Cardiac muscle cell (in vitro differentiated cells and primary cell): ENCODE measurements at regions not wholly inside any gene's neighbourhood (a gene's known extent, or its start where the extent isn't known, plus 50 kb on each side); places are given as distances from the start of the nearest gene placed in this dataset.
A peak's percentile ranks its signal among the peaks of the same experiment; 100 is the strongest.

ENCODE experiments used
- DNase-seq, 2 donors: peaks; one replicate each; pipeline versions ENCODE4 v3.0.0 to v3.0.0-alpha.2; 2010 to 2017; ENCODE audit warnings: low read depth in 1 of 2, low spot score in 1 of 2
- H3K27ac ChIP-seq: fragments of 200-600 bp; sonication (generic); 2 replicates; pipeline ENCODE4 v1.5.1; 2016
- H3K27me3 ChIP-seq: fragments of 200-600 bp; sonication (generic); 2 replicates; pipeline ENCODE4 v1.6.0; 2016; ENCODE audit warnings: control low read depth
- H3K36me3 ChIP-seq: fragments of 200-600 bp; sonication (generic); 2 replicates; pipeline ENCODE4 v1.5.1; 2016; ENCODE audit warnings: control low read depth
- H3K4me1 ChIP-seq: fragments of 200-600 bp; sonication (generic); 2 replicates; pipeline ENCODE4 v1.8.1; 2017; ENCODE audit warnings: low read depth, mild to moderate bottlenecking, mixed run types
- H3K4me3 ChIP-seq: fragments of 200-600 bp; sonication (generic); 2 replicates; pipeline ENCODE4 v1.5.1; 2016; ENCODE audit warnings: mild to moderate bottlenecking
- H3K9me3 ChIP-seq: fragments of 200-600 bp; sonication (generic); 2 replicates; pipeline ENCODE4 v1.5.1; 2017; ENCODE audit warnings: low read depth, mild to moderate bottlenecking, control low read depth
- CTCF ChIP-seq: IDR thresholded peaks from 2 replicates; pipeline ENCODE4 v1.5.1; 2012; ENCODE audit warnings: low read depth, mild to moderate bottlenecking, low read length

GRCh38 chr16:86372193-86372592, 138.1 kb upstream of the FOXF1 start:
- no peak for DNase-seq
- no peaks in the 10 kb centered on the region for H3K9me3 ChIP-seq
- H3K36me3 ChIP-seq: no peaks in the 10 kb centered on the region
- no peak overlapping the region for H3K4me3 ChIP-seq
- no peak overlapping the region for H3K27ac ChIP-seq
- TF ChIP-seq CTCF: no peak
- H3K27me3 ChIP-seq: no peaks in the 10 kb centered on the region
- peaks cover 5% of the 10 kb centered on the region for H3K4me1 ChIP-seq

DNA sequence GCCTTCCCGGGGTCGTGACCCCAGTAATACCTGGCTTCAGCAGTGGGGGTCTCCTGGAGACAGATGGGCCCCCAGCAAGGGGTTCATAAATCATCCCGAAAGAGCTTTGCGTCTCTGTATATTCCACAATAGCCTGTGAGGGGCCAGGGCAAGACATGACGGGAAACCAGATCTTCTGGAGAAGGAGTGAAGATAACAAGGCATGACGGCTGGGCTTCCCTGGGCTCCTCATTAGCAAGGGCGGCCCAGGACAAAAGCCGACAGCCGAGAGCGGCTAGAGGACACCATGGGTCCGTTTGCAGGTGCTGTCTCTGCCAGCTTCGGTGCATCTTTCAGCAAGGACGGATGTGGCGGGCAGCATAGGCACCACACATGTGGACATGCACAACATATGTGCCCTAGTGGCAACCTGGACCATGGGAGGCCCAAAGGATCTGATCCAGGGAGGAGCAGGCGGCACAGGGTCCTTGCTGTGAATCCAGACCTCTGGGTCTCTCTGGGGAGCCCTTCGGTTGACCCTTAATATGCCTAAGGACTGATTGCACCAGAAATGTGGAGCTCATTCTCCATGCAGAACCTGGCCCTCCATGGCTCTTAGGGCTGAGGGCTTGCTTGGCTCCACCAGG, 136.9 kb upstream of the FOXF1 start:
- Histone ChIP-seq H3K4me3 (no peak overlapping the region), H3K36me3 (no peaks in the 10 kb centered on the region), H3K4me1 (peaks cover 8% of the 10 kb centered on the region), H3K27me3 (no peaks in the 10 kb centered on the region), H3K9me3 (no peaks in the 10 kb centered on the region), H3K27ac (no peak overlapping the region)
- DNase-seq: no peak
- no peak for TF ChIP-seq CTCF

- no peak for DNase-seq
- no peak for TF ChIP-seq CTCF
- no peaks in the 10 kb centered on the region for H3K36me3 ChIP-seq
- no peaks in the 10 kb centered on the region for H3K27me3 ChIP-seq
- no peaks in the 10 kb centered on the region for H3K9me3 ChIP-seq
- H3K4me1 ChIP-seq: peaks cover 8% of the 10 kb centered on the region
- no peak overlapping the region for H3K4me3 ChIP-seq
- H3K27ac ChIP-seq: no peak overlapping the region
These were observed 135.7 kb upstream of the FOXF1 start for GRCh38 chr16:86374603-86375130.

GRCh38 chr16:86375364-86375763, 135.0 kb upstream of the FOXF1 start:
- Histone ChIP-seq H3K4me1 (peaks cover 14% of the 10 kb centered on the region), H3K36me3 (no peaks in the 10 kb centered on the region), H3K9me3 (no peaks in the 10 kb centered on the region), H3K27ac (no peak overlapping the region), H3K27me3 (no peaks in the 10 kb centered on the region), H3K4me3 (no peak overlapping the region)
- peak in 1 of 2 donors; percentile 68 for DNase-seq
- no peak for TF ChIP-seq CTCF

GRCh38 chr16:86375851-86376250, 134.5 kb upstream of the FOXF1 start:
- no peak for TF ChIP-seq CTCF
- H3K36me3 ChIP-seq: no peaks in the 10 kb centered on the region
- H3K4me3 ChIP-seq: no peak overlapping the region
- H3K9me3 ChIP-seq: no peaks in the 10 kb centered on the region
- no peak for DNase-seq
- no peak overlapping the region for H3K27ac ChIP-seq
- H3K27me3 ChIP-seq: no peaks in the 10 kb centered on the region
- peaks cover 14% of the 10 kb centered on the region for H3K4me1 ChIP-seq

GRCh38 chr16:86376837-86377236, 133.5 kb upstream of the FOXF1 start:
- Histone ChIP-seq H3K27me3 (peaks cover 6% of the 10 kb centered on the region), H3K27ac (no peak overlapping the region), H3K4me3 (no peak overlapping the region), H3K9me3 (no peaks in the 10 kb centered on the region), H3K36me3 (no peaks in the 10 kb centered on the region), H3K4me1 (peaks cover 14% of the 10 kb centered on the region)
- DNase-seq: no peak
- no peak for TF ChIP-seq CTCF
